ENCODE measurements at regions not wholly inside any gene's neighbourhood (a gene's known extent, or its start where the extent isn't known, plus 50 kb on each side); places are given as distances from the start of the nearest gene placed in this dataset.
A peak's percentile ranks its signal among the peaks of the same experiment; 100 is the strongest.
"Not testable (repeated sequence)": the region's sequence is repeated elsewhere in the genome, so short reads cannot be mapped to it uniquely, and the experiment has no call there.

DNA sequence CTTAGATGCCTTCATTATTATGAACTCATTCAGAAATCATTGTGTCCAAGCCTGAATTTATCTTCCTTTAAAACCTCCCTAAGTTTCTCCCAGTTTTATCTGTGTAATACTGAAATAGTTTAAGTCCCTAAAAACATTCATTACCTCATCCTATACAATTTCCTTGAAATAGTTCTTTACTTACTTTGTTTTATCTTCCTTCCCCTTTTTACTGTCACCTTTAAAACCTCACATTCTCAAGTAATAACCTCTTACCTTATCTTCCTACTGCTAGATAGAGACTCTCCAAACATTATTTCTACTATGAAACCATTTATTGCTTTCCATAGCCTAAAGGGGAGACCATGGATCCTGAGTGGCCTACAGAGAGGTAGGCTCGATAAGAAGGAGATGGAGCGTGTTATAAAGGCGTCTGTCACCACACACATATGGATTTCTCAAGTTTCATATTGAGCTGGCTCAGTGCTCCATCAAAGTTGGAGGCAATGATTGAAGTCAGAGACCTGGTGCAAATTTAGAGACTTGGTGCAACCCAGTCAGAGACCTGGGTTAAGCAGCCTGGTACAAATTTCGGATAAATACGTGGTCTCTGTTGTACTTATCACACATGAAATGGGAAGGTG, 140.4 kb downstream of the NFKBIZ start:
- in situ Hi-C loops (cut with HindIII; ENCODE audit: low pct_unique_long_range_greater_than_20kb, low sequenced_read_pairs): no loop called here
- no peak for DNase-seq (ENCODE audit: low read depth in 1 of 2, low spot score in 1 of 2)
- TF ChIP-seq JUND (IDR thresholded peaks at IDR 0.05; ENCODE audit: low read depth): no peak

DNA sequence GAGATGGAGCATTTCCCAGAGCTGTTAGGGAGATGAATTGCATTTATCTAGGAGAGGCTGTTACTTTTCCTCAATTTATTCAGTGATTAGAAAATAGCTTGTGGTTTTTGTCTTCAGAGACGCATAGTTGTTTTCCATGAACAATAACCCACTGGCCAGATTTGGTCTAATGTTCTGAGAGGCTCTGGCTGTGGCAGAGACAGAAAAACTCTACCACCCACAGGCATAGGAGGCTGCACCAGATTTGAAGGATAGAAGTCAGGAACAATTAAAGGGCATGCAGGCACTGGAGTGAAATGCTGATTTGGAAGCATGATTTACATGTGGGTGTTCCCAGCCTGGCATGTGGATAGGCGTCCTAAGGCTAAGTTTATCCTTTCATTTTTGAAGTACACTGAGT, 143.5 kb downstream of the NFKBIZ start:
- DNase-seq (ENCODE audit: low read depth in 1 of 2, low spot score in 1 of 2): no peak
- in situ Hi-C loops (cut with HindIII; ENCODE audit: low pct_unique_long_range_greater_than_20kb, low sequenced_read_pairs): no loop called here
- TF ChIP-seq JUND (IDR thresholded peaks at IDR 0.05; ENCODE audit: low read depth): no peak

DNA sequence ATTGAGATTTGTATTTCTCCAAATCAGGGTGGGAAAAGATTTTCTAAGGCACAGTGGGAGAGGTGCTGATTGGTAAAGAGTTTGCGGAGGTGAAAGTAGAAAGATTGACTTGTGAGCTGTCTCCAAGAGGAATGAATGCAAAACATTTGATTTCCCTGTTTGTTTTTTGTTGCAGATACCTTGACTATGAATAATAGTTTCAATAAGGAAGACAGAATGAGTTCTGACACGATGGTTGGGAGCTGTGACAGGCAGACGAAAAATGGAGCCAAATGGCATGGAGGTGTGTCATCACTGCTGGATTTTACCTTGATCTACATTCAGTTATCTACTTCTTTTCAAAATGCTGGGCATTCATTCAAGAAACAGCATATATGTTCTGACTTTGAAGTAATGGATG, 145.1 kb downstream of the NFKBIZ start:
- DNase-seq (ENCODE audit: low read depth in 1 of 2, low spot score in 1 of 2): no peak
- in situ Hi-C loops (cut with HindIII; ENCODE audit: low pct_unique_long_range_greater_than_20kb, low sequenced_read_pairs): no loop called here

DNA sequence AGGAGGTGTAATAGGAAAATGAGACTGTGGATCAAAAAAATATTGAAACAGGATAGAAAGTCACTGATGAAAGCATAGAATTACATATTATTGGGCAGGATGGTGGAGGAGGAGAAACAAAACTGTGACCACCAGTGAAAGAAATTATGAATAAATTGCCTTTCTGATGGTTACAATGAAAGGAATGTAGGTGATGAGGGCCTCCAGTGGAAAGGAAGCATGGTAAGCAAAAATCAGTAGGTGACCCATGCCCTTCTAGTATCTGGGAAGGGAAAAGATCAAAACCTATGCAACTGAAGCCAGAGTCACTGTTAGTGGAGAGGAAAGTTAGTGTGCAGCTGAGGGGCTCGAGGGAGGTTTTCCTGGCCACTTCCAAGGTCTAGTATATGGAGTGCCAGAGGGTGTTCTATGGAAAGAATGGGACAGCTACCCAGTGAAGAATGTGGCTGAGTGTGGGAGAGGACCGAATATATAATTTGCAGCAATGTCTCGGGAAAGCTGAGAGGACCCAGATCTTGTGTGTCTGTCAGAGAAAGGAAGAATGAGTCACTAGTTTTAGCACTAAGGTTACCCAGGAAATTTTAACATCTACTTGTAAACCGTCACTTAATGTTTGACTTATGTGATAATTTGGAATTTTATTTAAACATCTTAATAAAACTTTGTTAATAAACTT, 146.2 kb downstream of the NFKBIZ start:
- no peak for TF ChIP-seq JUND (IDR thresholded peaks at IDR 0.05; ENCODE audit: low read depth)
- in situ Hi-C loops (cut with HindIII; ENCODE audit: low pct_unique_long_range_greater_than_20kb, low sequenced_read_pairs): no loop called here
- no peak for DNase-seq (ENCODE audit: low read depth in 1 of 2, low spot score in 1 of 2)

More for the DNA sequence above, 145.1 kb downstream of the NFKBIZ start:
- TF ChIP-seq JUND (IDR thresholded peaks at IDR 0.05; ENCODE audit: low read depth): no peak

DNA sequence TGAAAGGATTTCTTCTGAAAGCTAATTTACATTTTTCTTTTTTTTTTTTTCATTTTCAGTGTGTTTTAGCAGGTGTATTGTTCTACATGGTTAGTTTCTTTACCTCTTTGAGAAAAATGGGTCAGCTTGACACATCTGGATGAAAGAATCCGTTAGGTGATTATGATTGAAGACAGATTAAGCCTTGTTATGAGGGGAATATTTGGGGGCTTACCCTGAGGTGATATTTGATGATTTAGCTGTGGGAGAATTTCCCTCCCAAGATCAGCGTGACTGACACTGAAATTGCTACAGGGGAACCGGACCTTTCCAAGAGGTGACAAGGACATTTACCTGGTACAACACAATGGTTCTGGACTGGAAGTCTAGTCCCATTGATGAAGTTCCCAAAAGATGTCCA, 147.5 kb downstream of the NFKBIZ start:
- TF ChIP-seq JUND (IDR thresholded peaks at IDR 0.05; ENCODE audit: low read depth): no peak
- in situ Hi-C loops (cut with HindIII; ENCODE audit: low pct_unique_long_range_greater_than_20kb, low sequenced_read_pairs): no loop called here
- no peak for DNase-seq (ENCODE audit: low read depth in 1 of 2, low spot score in 1 of 2)

DNA sequence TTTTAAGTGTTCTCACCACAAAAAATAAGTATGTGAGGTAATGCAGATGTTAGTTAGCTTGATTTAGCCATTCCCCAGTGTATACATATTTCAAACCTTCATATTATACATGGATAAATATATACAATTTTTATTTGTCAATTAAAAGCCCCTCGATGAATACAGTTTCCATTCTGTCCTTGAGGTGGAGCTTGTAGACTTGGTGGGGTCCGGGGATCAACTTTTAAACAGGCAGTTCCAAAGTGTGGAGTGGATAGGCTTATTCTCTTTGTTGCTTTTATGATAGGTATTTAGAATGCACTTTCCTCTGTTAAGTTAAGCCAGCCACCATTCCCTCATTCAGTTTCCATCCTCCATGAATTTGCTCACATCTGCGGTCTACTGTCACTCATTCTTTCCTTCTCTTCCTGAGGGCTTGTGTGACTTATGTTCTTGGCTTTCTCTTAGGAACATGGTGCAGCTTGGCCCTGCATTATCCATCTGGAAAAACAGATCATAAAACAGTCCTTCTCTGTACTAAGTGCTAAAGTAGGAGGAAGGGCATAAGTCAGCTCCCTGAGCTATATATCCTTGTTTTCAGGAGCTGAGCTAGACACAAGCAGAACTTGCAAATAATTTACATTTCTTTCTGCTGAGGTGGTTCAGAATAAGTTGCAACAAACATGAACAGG, 149.1 kb downstream of the NFKBIZ start:
- DNase-seq (ENCODE audit: low read depth in 1 of 2, low spot score in 1 of 2): no peak
- in situ Hi-C loops (cut with HindIII; ENCODE audit: low pct_unique_long_range_greater_than_20kb, low sequenced_read_pairs): no loop called here
- TF ChIP-seq JUND (IDR thresholded peaks at IDR 0.05; ENCODE audit: low read depth): no peak

DNA sequence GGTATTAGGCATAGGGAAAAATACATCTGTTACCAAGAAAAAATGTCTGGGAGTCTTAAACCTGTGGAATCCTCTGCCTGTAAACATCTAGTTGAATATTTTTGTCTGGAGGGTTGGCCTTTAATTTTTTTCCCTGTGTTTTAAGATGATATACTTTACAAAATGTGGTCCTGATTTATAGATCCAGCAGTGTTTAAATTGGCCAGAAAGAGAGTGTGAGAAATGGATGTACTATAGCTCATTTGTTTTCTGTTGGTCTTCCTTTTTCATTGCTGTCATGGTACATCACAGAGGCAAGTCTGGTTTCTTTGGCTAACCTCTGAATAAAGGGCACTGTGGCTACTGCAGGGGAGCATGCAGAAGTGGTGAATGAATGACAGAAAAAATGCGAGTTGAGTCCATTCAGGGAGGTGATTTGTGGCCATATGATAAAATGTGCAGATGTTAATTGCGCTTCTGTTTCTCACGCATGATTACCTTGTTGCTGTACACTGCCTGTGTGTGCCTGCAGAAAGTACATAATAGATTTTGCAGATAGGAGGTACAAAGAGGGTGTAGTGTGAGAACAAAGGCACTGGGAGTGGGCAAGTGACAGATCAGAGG, 150.0 kb downstream of the NFKBIZ start:
- DNase-seq (ENCODE audit: low read depth in 1 of 2, low spot score in 1 of 2): no peak
- in situ Hi-C loops (cut with HindIII; ENCODE audit: low pct_unique_long_range_greater_than_20kb, low sequenced_read_pairs): no loop called here
- no peak for TF ChIP-seq JUND (IDR thresholded peaks at IDR 0.05; ENCODE audit: low read depth)

DNA sequence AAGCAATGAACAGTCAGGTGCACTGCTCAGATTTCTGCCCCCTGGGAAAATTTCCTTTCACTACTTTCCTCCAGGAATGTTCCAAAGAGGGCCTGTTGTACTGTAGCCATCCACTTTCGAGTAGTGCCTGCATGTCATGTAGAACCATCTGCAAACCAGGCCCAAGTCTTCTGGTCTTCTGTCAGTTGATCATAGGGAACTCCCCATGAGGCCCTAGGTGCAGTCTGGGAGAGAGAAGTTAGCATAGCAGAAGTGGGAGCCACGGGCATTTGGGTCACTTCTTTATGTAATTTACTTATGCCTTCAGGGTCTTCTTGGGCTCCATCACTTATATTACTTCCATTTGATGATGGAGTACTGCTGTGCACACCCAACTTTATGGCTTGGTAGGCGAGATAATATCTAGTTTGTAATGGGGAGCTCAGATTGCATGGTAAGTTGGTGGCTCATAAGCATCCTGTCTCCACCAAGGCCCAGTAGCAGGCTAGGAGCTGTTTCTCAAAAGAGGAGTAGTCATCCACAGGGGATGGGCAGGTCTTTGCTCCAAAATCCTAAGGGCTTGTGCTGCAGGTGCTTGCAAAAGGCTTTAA, 151.4 kb downstream of the NFKBIZ start:
- TF ChIP-seq JUND (IDR thresholded peaks at IDR 0.05; ENCODE audit: low read depth): no peak
- in situ Hi-C loops (cut with HindIII; ENCODE audit: low pct_unique_long_range_greater_than_20kb, low sequenced_read_pairs): no loop called here
- no peak for DNase-seq (ENCODE audit: low read depth in 1 of 2, low spot score in 1 of 2)

DNA sequence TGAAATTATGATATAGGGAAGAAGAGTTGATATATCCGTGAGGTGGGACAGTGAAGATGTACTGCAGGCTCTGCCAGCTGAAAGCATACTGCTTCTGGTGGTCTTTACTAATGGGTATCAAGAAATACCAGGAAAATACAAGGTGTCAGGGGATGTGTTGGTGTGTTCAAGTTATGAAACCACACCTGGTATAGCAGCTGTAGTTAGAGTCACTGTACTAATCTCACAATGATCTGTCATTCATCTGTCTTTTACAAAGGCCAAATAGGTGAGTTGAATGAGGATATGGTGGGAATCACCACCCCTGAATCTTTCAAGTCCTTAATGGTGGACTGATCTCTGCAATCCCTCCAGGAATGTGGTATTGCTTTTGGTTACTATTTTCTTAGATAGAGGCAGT, 152.7 kb downstream of the NFKBIZ start:
- no peak for TF ChIP-seq JUND (IDR thresholded peaks at IDR 0.05; ENCODE audit: low read depth)
- in situ Hi-C loops (cut with HindIII; ENCODE audit: low pct_unique_long_range_greater_than_20kb, low sequenced_read_pairs): no loop called here
- no peak for DNase-seq (ENCODE audit: low read depth in 1 of 2, low spot score in 1 of 2)

DNA sequence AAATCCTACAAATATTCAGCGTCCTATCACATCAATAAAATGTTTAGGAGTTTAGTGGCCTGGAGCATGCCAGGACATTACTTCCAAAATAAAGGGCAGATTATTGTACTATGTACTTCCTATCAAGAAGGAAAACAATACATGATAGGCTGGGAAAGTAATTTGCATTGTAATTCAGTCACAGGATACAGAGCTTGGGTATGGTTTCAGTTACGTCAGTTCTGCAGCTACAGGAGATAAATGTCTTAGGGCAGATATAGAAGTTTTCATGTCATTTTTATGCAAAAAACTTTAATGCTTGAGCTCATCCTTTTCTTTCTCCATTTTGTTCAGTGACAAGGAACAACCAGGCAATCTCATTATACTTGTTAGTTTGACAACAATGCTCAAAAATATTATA, 155.2 kb downstream of the NFKBIZ start:
- in situ Hi-C loops (cut with HindIII; ENCODE audit: low pct_unique_long_range_greater_than_20kb, low sequenced_read_pairs): no loop called here
- TF ChIP-seq JUND (IDR thresholded peaks at IDR 0.05; ENCODE audit: low read depth): no peak
- no peak for DNase-seq (ENCODE audit: low read depth in 1 of 2, low spot score in 1 of 2)

DNA sequence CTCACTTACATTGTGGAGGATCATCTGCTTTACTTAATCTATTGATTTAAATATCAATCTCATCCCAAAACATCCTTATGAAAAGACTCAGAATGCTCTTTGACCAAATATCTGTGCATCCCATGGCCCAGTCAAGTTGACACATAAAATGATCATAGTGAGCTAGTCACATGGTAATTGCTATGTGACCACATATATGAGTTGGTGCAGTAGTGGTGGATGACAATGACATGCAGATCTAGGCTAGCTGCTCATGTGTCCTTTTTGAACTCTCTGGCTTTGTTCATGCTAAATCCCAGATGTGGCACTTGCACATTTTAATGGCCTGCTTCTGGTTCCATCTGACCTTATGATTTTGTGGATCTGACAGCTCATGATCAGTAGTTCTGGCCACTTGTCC, 156.2 kb downstream of the NFKBIZ start:
- no peak for DNase-seq (ENCODE audit: low read depth in 1 of 2, low spot score in 1 of 2)
- in situ Hi-C loops (cut with HindIII; ENCODE audit: low pct_unique_long_range_greater_than_20kb, low sequenced_read_pairs): no loop called here

DNA sequence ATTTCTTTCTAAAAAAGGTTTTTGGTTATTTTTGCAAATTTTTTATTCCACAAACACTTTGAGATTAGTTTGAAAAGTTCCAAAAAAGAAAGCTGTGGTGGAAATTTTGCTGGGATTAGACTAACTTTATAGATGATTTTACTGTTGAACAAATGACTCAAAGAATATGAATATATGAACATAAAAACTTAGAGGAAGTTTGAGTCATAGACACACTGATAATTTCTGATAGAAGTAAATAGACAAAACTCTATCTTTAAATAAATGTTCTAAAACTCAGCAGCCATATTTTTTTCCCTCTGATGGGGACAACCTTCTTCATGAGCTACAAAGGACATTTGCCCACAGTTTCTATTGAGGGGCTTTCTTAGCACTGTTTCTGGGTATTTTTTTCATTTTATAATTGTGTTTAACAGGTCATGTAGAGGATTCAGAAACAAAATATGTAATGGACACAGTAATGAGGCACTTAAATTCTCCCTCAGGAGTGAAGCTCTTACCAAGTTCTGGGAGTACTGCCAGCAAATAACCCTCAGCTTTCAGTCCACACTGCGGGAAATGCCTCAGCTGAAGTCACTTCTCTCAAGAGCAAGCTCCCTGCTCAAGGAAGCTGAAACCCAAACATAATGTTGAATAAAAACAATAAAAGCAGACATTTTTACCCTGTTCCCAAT, 157.6 kb downstream of the NFKBIZ start:
- TF ChIP-seq JUND (IDR thresholded peaks at IDR 0.05; ENCODE audit: low read depth): no peak
- peak in 1 of 2 experiments; percentile 22 for DNase-seq (ENCODE audit: low read depth in 1 of 2, low spot score in 1 of 2)
- in situ Hi-C loops (cut with HindIII; ENCODE audit: low pct_unique_long_range_greater_than_20kb, low sequenced_read_pairs): no loop called here

More for the DNA sequence above, 156.2 kb downstream of the NFKBIZ start:
- TF ChIP-seq JUND (IDR thresholded peaks at IDR 0.05; ENCODE audit: low read depth): no peak

DNA sequence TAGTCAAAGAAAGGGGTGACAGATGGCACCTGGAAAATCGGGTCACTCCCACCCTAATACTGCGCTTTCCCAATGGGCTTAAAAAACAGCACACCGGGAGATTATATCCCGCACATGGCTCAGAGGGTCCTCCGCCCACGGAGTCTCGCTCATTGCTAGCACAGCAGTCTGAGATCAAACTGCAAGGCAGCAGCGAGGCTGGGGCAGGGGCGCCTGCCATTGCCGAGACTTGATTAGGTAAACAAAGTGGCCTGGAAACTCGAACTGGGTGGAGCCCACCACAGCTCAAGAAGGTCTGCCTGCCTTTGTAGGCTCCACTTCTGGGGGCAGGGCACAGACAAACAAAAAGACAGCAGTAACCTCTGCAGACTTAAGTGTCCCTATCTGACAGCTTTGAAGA, 159.1 kb downstream of the NFKBIZ start:
- DNase-seq (ENCODE audit: low read depth in 1 of 2, low spot score in 1 of 2); in situ Hi-C loops (cut with HindIII; ENCODE audit: low pct_unique_long_range_greater_than_20kb, low sequenced_read_pairs): not testable (repeated sequence)
